ENCODE measurements at regions not wholly inside any gene's neighbourhood (a gene's known extent, or its start where the extent isn't known, plus 50 kb on each side); places are given as distances from the start of the nearest gene placed in this dataset.
"Not testable (repeated sequence)": the region's sequence is repeated elsewhere in the genome, so short reads cannot be mapped to it uniquely, and the experiment has no call there.

- peaks cover 0 to 18% (median 8%) of the 10 kb centered on the region in 5 donors for H3K4me1 ChIP-seq (ENCODE audit: control insufficient read depth in 5 of 5, insufficient read depth in 5 of 5, low read length in 5 of 5)
- no peaks in the 10 kb centered on the region for H3K27me3 ChIP-seq (ENCODE audit: control insufficient read depth in 5 of 5, insufficient read depth in 4 of 5, low read length in 5 of 5)
- no peaks in the 10 kb centered on the region for H3K9me3 ChIP-seq (ENCODE audit: control insufficient read depth in 5 of 5, low read length in 5 of 5)
- no peaks in the 10 kb centered on the region for H3K36me3 ChIP-seq (ENCODE audit: control insufficient read depth in 5 of 5, insufficient read depth in 5 of 5, low read length in 5 of 5)
- peak overlapping the region in 1 of 5 donors; percentile 3 for H3K4me3 ChIP-seq (ENCODE audit: low read depth in 1 of 5, low read length in 5 of 5)
- no peak overlapping the region for H3K27ac ChIP-seq (ENCODE audit: low read depth, low read length)
- H3K9ac ChIP-seq (ENCODE audit: low read length in 5 of 5) = no peak overlapping the region
Observed at GRCh38 chr7:120060281-120060680, 212.7 kb upstream of the KCND2 start.

DNA sequence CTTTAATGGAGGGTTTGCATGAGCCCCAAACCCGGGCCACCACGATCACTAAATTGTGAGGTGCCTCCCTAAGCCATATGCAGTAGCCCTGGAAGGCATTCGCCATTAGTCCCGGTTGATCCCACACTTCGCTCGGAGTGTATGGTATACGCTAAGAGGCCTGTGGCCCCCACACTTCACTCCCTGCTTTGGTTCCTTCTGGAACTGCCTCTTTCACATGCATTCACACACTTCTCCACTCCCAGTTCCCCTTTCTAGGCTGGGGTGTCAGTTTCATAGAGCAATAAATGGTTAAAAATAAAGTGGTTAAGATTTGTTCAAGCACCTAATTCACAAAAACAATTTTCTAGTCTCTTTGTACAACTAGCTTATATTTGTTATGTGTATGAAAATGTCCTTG, 212.1 kb upstream of the KCND2 start:
- H3K27ac ChIP-seq (ENCODE audit: low read depth, low read length) = no peak overlapping the region

GRCh38 chr7:120064565-120064964, 208.4 kb upstream of the KCND2 start:
- no peak overlapping the region for H3K4me3 ChIP-seq (ENCODE audit: low read depth in 1 of 5, low read length in 5 of 5)
- no peak overlapping the region for H3K9ac ChIP-seq (ENCODE audit: low read length in 5 of 5)
- H3K36me3 ChIP-seq (ENCODE audit: control insufficient read depth in 5 of 5, insufficient read depth in 5 of 5, low read length in 5 of 5) = no peaks in the 10 kb centered on the region
- H3K4me1 ChIP-seq (ENCODE audit: control insufficient read depth in 5 of 5, insufficient read depth in 5 of 5, low read length in 5 of 5) = peaks cover 0 to 13% (median 8%) of the 10 kb centered on the region in 5 donors
- H3K9me3 ChIP-seq (ENCODE audit: control insufficient read depth in 5 of 5, low read length in 5 of 5) = peaks cover 0 to 6% (median 0%) of the 10 kb centered on the region in 5 donors
- H3K27ac ChIP-seq (ENCODE audit: low read depth, low read length) = no peak overlapping the region
- no peaks in the 10 kb centered on the region for H3K27me3 ChIP-seq (ENCODE audit: control insufficient read depth in 5 of 5, insufficient read depth in 4 of 5, low read length in 5 of 5)

More for the DNA sequence above, 212.1 kb upstream of the KCND2 start:
- Histone ChIP-seq H3K9me3 (ENCODE audit: control insufficient read depth in 5 of 5, low read length in 5 of 5) (no peaks in the 10 kb centered on the region), H3K4me1 (ENCODE audit: control insufficient read depth in 5 of 5, insufficient read depth in 5 of 5, low read length in 5 of 5) (peaks cover 0 to 16% (median 8%) of the 10 kb centered on the region in 5 donors), H3K36me3 (ENCODE audit: control insufficient read depth in 5 of 5, insufficient read depth in 5 of 5, low read length in 5 of 5) (no peaks in the 10 kb centered on the region), H3K9ac (ENCODE audit: low read length in 5 of 5) (no peak overlapping the region), H3K4me3 (ENCODE audit: low read depth in 1 of 5, low read length in 5 of 5) (no peak overlapping the region), H3K27me3 (ENCODE audit: control insufficient read depth in 5 of 5, insufficient read depth in 4 of 5, low read length in 5 of 5) (no peaks in the 10 kb centered on the region)

DNA sequence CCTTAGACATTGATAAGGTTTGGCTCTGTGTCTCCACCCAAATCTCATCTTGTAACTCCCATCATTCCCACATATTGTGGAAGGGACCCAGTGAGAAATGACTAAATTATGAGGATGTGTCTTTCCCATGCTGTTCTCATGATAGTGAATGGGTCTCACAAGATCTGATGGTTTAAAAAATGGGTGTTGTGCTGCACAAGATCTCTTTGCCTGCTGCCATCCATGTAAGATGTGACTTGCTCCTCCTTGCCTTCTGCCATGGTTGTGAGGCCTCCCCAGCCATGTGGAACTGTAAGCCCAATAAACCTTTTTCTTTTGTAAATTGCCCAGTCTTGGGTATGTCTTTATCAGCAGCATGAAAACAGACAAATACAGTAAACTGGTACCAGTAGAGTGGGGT, 206.1 kb upstream of the KCND2 start:
- H3K4me3 ChIP-seq (ENCODE audit: low read depth in 1 of 5, low read length in 5 of 5); H3K36me3 ChIP-seq (ENCODE audit: control insufficient read depth in 5 of 5, insufficient read depth in 5 of 5, low read length in 5 of 5); H3K9ac ChIP-seq (ENCODE audit: low read length in 5 of 5); H3K4me1 ChIP-seq (ENCODE audit: control insufficient read depth in 5 of 5, insufficient read depth in 5 of 5, low read length in 5 of 5); H3K27me3 ChIP-seq (ENCODE audit: control insufficient read depth in 5 of 5, insufficient read depth in 4 of 5, low read length in 5 of 5); H3K9me3 ChIP-seq (ENCODE audit: control insufficient read depth in 5 of 5, low read length in 5 of 5); H3K27ac ChIP-seq (ENCODE audit: low read depth, low read length): not testable (repeated sequence)

GRCh38 chr7:120070201-120070600, 202.8 kb upstream of the KCND2 start:
- Histone ChIP-seq H3K9me3 (ENCODE audit: control insufficient read depth in 5 of 5, low read length in 5 of 5) (peaks cover 0 to 6% (median 2%) of the 10 kb centered on the region in 5 donors), H3K27ac (ENCODE audit: low read depth, low read length) (no peak overlapping the region), H3K4me3 (ENCODE audit: low read depth in 1 of 5, low read length in 5 of 5) (no peak overlapping the region), H3K4me1 (ENCODE audit: control insufficient read depth in 5 of 5, insufficient read depth in 5 of 5, low read length in 5 of 5) (no peaks in the 10 kb centered on the region), H3K27me3 (ENCODE audit: control insufficient read depth in 5 of 5, insufficient read depth in 4 of 5, low read length in 5 of 5) (no peaks in the 10 kb centered on the region), H3K36me3 (ENCODE audit: control insufficient read depth in 5 of 5, insufficient read depth in 5 of 5, low read length in 5 of 5) (no peaks in the 10 kb centered on the region), H3K9ac (ENCODE audit: low read length in 5 of 5) (no peak overlapping the region)

DNA sequence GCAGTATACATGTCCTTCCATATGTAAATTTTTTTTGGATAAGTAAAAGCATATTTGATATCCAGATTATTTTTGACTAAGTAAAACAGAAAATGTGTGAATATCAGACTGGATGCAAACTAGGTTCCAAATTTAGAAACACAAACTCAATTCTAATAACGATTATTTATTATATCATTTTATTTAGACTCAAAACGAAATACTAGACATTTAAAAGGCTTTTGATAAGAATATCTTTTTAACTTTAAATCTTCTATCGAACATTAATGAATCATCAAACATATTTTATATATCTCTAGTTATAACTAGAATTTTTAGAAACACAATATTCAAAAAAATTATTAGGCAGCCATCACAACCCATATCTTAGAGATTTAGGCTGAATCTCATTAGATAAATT, 195.2 kb upstream of the KCND2 start:
- Histone ChIP-seq H3K36me3 (ENCODE audit: control insufficient read depth in 5 of 5, insufficient read depth in 5 of 5, low read length in 5 of 5) (no peaks in the 10 kb centered on the region), H3K27ac (ENCODE audit: low read depth, low read length) (no peak overlapping the region), H3K9ac (ENCODE audit: low read length in 5 of 5) (no peak overlapping the region), H3K9me3 (ENCODE audit: control insufficient read depth in 5 of 5, low read length in 5 of 5) (no peaks in the 10 kb centered on the region), H3K27me3 (ENCODE audit: control insufficient read depth in 5 of 5, insufficient read depth in 4 of 5, low read length in 5 of 5) (no peaks in the 10 kb centered on the region), H3K4me1 (ENCODE audit: control insufficient read depth in 5 of 5, insufficient read depth in 5 of 5, low read length in 5 of 5) (no peaks in the 10 kb centered on the region), H3K4me3 (ENCODE audit: low read depth in 1 of 5, low read length in 5 of 5) (no peak overlapping the region)

- Histone ChIP-seq H3K4me3 (ENCODE audit: low read depth in 1 of 5, low read length in 5 of 5) (no peak overlapping the region), H3K27ac (ENCODE audit: low read depth, low read length) (no peak overlapping the region), H3K9ac (ENCODE audit: low read length in 5 of 5) (no peak overlapping the region), H3K4me1 (ENCODE audit: control insufficient read depth in 5 of 5, insufficient read depth in 5 of 5, low read length in 5 of 5) (no peaks in the 10 kb centered on the region), H3K36me3 (ENCODE audit: control insufficient read depth in 5 of 5, insufficient read depth in 5 of 5, low read length in 5 of 5) (no peaks in the 10 kb centered on the region), H3K27me3 (ENCODE audit: control insufficient read depth in 5 of 5, insufficient read depth in 4 of 5, low read length in 5 of 5) (no peaks in the 10 kb centered on the region), H3K9me3 (ENCODE audit: control insufficient read depth in 5 of 5, low read length in 5 of 5) (no peaks in the 10 kb centered on the region)
Observed at GRCh38 chr7:120079022-120079421, 194.0 kb upstream of the KCND2 start.

DNA sequence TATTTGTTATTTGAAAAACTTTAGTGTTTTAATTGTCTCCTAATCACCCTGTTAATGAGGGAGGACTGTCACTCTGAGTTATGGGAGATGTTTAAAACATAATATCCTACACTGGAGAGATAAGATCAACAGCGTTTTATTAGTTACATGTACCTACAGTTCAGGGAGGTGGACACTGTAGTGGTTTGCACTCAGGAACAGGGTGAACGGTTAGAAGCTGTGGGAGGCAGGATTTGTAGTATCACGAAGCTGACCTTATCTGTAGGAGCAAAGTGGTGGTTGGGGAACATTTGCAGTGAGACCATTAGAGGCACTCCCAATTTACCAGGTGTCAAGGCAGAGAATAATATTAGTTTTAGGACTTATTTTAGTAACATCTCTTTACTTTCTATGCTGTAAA, 193.3 kb upstream of the KCND2 start:
- Histone ChIP-seq H3K4me3 (ENCODE audit: low read depth in 1 of 5, low read length in 5 of 5) (no peak overlapping the region), H3K36me3 (ENCODE audit: control insufficient read depth in 5 of 5, insufficient read depth in 5 of 5, low read length in 5 of 5) (no peaks in the 10 kb centered on the region), H3K9me3 (ENCODE audit: control insufficient read depth in 5 of 5, low read length in 5 of 5) (no peaks in the 10 kb centered on the region), H3K27me3 (ENCODE audit: control insufficient read depth in 5 of 5, insufficient read depth in 4 of 5, low read length in 5 of 5) (no peaks in the 10 kb centered on the region), H3K9ac (ENCODE audit: low read length in 5 of 5) (no peak overlapping the region), H3K4me1 (ENCODE audit: control insufficient read depth in 5 of 5, insufficient read depth in 5 of 5, low read length in 5 of 5) (no peaks in the 10 kb centered on the region), H3K27ac (ENCODE audit: low read depth, low read length) (no peak overlapping the region)

- not testable (repeated sequence) for H3K4me3 ChIP-seq (ENCODE audit: low read depth in 1 of 5, low read length in 5 of 5); H3K9ac ChIP-seq (ENCODE audit: low read length in 5 of 5); H3K4me1 ChIP-seq (ENCODE audit: control insufficient read depth in 5 of 5, insufficient read depth in 5 of 5, low read length in 5 of 5); H3K27me3 ChIP-seq (ENCODE audit: control insufficient read depth in 5 of 5, insufficient read depth in 4 of 5, low read length in 5 of 5); H3K36me3 ChIP-seq (ENCODE audit: control insufficient read depth in 5 of 5, insufficient read depth in 5 of 5, low read length in 5 of 5); H3K9me3 ChIP-seq (ENCODE audit: control insufficient read depth in 5 of 5, low read length in 5 of 5); H3K27ac ChIP-seq (ENCODE audit: low read depth, low read length)
Observed at GRCh38 chr7:120086468-120086867, 186.5 kb upstream of the KCND2 start.

DNA sequence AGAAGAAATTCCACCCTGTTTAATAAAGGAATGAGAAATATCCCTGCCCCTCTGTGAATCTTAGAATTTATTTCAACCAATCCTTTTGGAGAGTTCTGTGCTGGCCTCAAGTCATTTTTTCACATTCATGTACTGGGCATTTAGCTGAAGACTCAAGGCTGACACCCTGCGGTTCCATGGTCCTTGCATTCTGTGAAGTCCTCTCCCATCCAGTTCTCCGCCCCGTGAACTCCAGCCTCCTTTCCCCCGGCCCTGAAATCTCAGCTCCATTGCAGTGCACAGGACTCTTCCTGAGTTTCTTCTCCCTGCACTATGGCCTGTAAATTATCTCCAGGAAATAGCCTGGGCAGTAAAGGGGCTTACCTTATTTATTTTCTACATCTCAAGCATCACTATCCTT, 183.0 kb upstream of the KCND2 start:
- Histone ChIP-seq H3K27me3 (ENCODE audit: control insufficient read depth in 5 of 5, insufficient read depth in 4 of 5, low read length in 5 of 5) (no peaks in the 10 kb centered on the region), H3K9me3 (ENCODE audit: control insufficient read depth in 5 of 5, low read length in 5 of 5) (no peaks in the 10 kb centered on the region), H3K27ac (ENCODE audit: low read depth, low read length) (no peak overlapping the region), H3K36me3 (ENCODE audit: control insufficient read depth in 5 of 5, insufficient read depth in 5 of 5, low read length in 5 of 5) (no peaks in the 10 kb centered on the region), H3K9ac (ENCODE audit: low read length in 5 of 5) (no peak overlapping the region), H3K4me1 (ENCODE audit: control insufficient read depth in 5 of 5, insufficient read depth in 5 of 5, low read length in 5 of 5) (no peaks in the 10 kb centered on the region), H3K4me3 (ENCODE audit: low read depth in 1 of 5, low read length in 5 of 5) (no peak overlapping the region)

- Histone ChIP-seq H3K4me3 (ENCODE audit: low read depth in 1 of 5, low read length in 5 of 5) (no peak overlapping the region), H3K9me3 (ENCODE audit: control insufficient read depth in 5 of 5, low read length in 5 of 5) (no peaks in the 10 kb centered on the region), H3K27me3 (ENCODE audit: control insufficient read depth in 5 of 5, insufficient read depth in 4 of 5, low read length in 5 of 5) (no peaks in the 10 kb centered on the region), H3K9ac (ENCODE audit: low read length in 5 of 5) (no peak overlapping the region), H3K36me3 (ENCODE audit: control insufficient read depth in 5 of 5, insufficient read depth in 5 of 5, low read length in 5 of 5) (no peaks in the 10 kb centered on the region), H3K27ac (ENCODE audit: low read depth, low read length) (no peak overlapping the region), H3K4me1 (ENCODE audit: control insufficient read depth in 5 of 5, insufficient read depth in 5 of 5, low read length in 5 of 5) (no peaks in the 10 kb centered on the region)
Observed at GRCh38 chr7:120091807-120092206, 181.2 kb upstream of the KCND2 start.

All from subcutaneous abdominal adipose tissue (tissue), 5 donors.